GM12875 (cell line): ENCODE measurements at regions not wholly inside any gene's neighbourhood (a gene's known extent, or its start where the extent isn't known, plus 50 kb on each side); places are given as distances from the start of the nearest gene placed in this dataset.

Experiments
- H3K4me3 ChIP-seq: one replicate; pipeline ENCODE4 v1.5.1; 2011; ENCODE audit warnings: low read depth, low read length, control low read depth
- TF ChIP-seq, protein P1 (sequence below): IDR thresholded peaks from 2 replicates; pipeline ENCODE4 v1.5.1; 2011; ENCODE audit warnings: low read depth, mild to moderate bottlenecking, control low read depth, inconsistent platforms, low read length, moderate library complexity, borderline replicate concordance; ENCODE audit not compliant: insufficient read depth

DNA sequence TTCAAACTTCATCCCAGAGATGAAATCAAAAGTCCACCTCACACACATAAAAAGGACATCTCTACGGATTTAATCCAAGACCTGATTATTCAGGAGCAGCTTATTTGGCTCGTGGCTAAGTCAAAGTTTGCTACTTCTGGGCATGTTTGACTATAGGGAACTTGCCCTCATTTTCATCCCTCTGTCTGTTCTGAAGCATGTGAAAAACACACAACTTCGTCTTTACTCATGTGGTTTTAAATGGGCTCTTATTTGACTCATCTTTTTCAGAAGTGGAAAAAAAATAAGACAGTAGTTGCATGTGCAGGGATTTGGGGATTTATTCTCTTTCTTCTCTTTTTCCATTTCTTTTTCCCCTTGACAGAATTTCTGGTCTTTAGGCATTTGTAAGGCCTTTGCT lies 295.9 kb downstream of the TFEC start:
- TF ChIP-seq, protein P1, sequence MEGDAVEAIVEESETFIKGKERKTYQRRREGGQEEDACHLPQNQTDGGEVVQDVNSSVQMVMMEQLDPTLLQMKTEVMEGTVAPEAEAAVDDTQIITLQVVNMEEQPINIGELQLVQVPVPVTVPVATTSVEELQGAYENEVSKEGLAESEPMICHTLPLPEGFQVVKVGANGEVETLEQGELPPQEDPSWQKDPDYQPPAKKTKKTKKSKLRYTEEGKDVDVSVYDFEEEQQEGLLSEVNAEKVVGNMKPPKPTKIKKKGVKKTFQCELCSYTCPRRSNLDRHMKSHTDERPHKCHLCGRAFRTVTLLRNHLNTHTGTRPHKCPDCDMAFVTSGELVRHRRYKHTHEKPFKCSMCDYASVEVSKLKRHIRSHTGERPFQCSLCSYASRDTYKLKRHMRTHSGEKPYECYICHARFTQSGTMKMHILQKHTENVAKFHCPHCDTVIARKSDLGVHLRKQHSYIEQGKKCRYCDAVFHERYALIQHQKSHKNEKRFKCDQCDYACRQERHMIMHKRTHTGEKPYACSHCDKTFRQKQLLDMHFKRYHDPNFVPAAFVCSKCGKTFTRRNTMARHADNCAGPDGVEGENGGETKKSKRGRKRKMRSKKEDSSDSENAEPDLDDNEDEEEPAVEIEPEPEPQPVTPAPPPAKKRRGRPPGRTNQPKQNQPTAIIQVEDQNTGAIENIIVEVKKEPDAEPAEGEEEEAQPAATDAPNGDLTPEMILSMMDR, result no peak
- H3K4me3 ChIP-seq, result no peak overlapping the region

DNA sequence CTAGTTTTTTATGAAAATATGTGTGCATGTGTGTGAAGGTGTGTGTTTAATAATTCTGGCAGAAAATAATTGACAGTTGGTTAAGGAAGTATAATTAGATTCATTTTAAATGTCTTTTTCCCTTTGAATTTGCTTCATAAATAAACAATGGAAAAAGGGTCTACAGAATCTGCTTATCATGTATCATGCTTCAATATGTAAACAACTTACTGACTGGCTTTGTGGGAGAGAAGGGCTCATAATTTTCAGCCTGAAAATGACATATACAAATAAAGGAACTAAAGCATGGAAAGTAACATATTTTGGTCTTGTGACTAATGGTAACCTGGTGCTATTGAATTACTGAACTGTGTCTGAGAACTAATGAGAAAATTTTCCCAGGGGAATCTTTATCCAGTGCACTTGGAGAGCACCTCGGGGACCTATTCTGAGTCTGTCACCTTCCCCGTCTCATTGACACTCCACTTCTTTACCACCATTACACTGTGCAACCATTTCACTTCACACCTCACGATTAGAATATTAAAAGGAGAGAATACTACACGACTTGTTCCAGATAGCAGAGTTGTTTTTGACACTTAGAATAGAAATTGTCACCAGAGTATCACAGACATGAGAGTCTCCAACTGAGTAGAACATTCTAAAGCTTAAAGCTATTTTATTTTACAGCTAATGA lies 298.6 kb downstream of the TFEC start:
- TF ChIP-seq, protein P1, result no peak
- H3K4me3 ChIP-seq, result no peak overlapping the region

DNA sequence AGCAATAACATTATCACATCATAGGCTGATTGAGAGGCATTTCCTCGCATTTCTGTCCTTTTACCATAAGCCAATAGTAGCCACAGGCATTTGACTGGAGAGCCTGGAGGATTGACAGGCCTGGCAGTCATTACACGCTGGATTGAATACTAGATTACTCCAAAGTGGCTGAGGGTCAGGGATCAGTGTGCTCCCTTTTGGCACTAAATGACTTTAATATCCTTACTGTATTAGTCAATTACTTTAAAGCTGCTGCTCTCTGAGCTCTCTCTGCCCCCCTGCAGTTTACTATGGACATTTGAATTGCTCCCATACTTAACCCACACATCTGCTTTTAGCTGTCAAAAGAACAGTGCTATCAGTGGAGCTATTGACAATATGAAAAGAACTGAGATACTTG lies 302.0 kb downstream of the TFEC start:
- TF ChIP-seq, protein P1, result no peak

DNA sequence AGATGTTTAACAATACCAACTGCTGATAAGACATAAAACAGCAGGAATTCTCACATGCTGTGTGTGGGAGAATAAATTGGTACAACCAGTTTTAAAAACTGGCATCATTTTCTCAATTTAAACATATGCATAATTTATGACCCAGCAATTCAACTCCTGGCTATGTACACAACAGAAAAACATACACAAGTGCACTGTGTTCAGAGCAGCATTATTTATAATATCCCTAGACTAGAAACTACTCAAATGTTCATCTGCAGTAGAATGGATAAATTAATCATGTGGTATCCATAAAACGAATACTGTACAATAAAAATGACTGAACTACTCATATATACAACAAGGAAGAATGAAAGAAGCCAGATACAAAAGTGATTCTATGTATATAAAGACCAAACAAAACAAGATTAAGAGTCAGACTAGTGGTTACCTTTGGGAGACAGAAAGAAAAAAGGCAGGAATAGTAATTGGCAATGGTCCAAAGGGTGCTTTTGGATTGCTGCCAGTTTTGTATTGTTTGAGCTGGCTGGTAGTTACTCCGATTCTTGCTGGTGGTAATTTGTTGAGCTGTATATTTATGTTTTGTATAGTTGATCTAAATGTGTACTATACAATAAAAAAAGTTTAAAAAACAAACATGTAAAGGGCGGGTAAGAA lies 306.0 kb downstream of the TFEC start:
- TF ChIP-seq, protein P1, result no peak
- no peak overlapping the region for H3K4me3 ChIP-seq

More for the DNA sequence above, 302.0 kb downstream of the TFEC start:
- H3K4me3 ChIP-seq, result no peak overlapping the region

DNA sequence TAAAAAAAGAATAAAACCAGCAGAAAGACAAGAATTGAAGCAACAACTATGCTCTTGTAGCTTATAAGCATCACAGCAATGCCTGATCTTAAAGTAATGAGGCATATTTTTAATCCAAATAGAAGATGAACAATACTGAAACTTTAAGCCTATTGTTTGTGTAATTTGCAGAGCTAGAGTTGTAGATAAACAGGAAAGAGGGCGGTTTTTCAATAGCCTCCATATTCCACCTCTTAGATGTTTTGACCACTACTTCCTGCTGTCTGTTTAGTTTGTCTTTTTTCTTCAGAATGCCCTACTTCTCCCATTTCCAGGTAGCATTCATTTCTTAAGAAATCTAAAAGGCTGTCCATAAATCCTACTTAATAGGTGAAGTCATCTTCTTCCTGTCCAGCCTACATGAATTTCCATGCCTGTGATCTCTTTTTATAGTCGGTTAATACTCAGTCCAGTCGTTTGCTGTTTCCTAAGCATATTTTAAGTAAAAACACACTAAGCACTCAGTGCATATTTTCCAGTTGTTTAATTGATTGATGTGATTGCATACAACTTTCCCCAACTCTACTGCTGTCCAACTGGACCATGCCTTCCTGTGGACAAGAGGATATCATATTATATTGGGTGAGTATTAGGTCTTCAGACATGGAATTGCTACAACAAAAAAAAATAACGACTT lies 308.1 kb downstream of the TFEC start:
- TF ChIP-seq, protein P1, result no peak
- no peak overlapping the region for H3K4me3 ChIP-seq

DNA sequence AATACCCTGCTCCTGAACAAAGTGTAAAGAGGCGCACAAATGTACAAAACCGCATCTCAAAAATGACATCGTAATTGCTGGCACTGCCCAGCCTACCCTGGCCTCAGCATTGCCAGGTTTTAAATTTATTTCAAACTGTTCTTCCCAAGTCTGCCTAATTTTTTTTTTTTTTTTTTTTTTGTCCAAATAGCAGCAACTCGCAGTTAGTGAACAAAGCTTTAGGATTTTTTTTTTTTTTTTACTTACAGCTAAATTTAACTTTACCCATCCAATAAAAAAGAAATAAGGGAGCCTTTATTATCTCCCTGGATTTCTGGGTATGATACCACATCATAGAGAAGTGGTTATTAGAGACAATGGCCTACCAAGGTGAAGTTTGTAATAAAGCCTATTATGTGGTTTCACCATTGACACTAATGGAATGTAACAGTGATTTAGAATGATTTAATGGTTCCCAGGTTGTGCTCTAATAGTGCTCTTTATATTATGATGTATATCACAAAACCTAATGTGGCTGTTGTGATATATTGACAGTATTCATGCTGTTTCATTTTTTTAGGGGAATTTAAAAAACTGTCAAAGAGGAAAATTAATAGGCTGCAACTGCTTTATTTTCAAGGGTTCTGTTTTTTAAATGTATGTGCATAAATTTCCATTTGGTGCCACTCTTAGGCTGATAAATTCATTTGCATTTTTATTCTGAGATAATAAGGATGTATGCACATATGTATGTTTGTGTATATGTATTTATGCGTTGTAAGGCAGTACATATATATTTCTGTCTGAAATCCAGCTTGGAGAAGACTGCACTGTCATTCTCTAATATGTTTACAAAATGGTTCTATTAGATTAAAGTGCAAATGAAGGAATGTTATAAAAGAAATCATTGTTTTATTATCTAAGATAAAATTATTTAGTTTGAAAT lies 309.0 kb downstream of the TFEC start:
- H3K4me3 ChIP-seq, result no peak overlapping the region
- TF ChIP-seq, protein P1, result no peak
